ENCODE measurements at regions not wholly inside any gene's neighbourhood (a gene's known extent, or its start where the extent isn't known, plus 50 kb on each side); places are given as distances from the start of the nearest gene placed in this dataset.

DNA sequence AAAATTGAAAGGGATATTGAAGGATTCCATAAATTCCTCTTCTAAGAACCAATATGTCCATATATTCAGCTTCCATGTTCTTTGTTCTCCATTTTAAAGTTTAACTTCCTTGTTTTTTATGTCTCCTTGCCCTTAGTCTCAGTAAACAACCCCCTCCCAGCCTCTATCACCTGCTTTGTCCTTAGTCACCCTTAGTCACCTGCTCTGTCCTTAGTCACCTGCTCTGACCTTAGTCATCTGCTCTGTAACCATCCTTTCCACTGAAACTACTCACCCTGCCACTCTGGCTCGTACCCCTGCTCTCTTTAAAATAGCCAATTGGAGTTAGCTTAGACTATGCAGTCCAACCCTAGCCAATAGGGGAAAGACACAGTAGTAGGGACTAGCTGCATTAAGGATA, 136.2 kb upstream of the TMEM106B start:
- DNase-seq (no peak), ATAC-seq (no peak)
- H3K27ac ChIP-seq = no peak overlapping the region
- WGBS, 4 donors = 52 to 64% (median 57%) methylated on average over 1 of the region's 1 CpG
- TF ChIP-seq POLR2A (IDR thresholded peaks at IDR 0.05) = no peak
- TF ChIP-seq, protein P1, sequence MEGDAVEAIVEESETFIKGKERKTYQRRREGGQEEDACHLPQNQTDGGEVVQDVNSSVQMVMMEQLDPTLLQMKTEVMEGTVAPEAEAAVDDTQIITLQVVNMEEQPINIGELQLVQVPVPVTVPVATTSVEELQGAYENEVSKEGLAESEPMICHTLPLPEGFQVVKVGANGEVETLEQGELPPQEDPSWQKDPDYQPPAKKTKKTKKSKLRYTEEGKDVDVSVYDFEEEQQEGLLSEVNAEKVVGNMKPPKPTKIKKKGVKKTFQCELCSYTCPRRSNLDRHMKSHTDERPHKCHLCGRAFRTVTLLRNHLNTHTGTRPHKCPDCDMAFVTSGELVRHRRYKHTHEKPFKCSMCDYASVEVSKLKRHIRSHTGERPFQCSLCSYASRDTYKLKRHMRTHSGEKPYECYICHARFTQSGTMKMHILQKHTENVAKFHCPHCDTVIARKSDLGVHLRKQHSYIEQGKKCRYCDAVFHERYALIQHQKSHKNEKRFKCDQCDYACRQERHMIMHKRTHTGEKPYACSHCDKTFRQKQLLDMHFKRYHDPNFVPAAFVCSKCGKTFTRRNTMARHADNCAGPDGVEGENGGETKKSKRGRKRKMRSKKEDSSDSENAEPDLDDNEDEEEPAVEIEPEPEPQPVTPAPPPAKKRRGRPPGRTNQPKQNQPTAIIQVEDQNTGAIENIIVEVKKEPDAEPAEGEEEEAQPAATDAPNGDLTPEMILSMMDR (IDR thresholded peaks at IDR 0.05) = no peak
- H3K9me3 ChIP-seq = peaks cover 0 to 18% (median 5%) of the 10 kb centered on the region in 12 donors
- H3K36me3 ChIP-seq = no peaks in the 10 kb centered on the region
- intact Hi-C loops (cut with DNase I) = loop anchor here in 1 of 10 donors (5.0 kb wide), 1 partner anchor 247 kb away; no protein-coding TSS in a partner anchor
- no peaks in the 10 kb centered on the region for H3K27me3 ChIP-seq
- H3K4me1 ChIP-seq = no peaks in the 10 kb centered on the region
- no peak overlapping the region for H3K4me3 ChIP-seq

DNA sequence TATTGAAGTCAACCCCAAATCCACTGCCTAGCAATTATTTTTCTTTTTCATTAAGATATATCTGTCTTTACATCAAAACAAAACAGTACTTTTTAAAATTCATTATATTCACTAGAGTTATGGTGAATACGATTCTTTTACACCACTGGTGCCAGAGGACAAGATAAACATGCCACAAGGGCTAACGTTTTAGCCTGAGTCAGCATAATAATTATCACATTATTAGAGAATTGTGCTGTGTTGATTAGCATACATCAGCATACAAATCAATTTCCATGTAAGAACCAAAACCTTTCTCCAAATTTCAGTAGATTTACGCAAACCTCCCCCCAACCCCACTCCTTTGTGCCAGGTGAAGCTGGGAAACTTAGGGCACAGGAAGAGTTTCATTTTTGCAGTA, 131.1 kb upstream of the TMEM106B start:
- Histone ChIP-seq H3K36me3 (no peaks in the 10 kb centered on the region), H3K27ac (no peak overlapping the region), H3K4me3 (no peak overlapping the region), H3K27me3 (no peaks in the 10 kb centered on the region), H3K4me1 (no peaks in the 10 kb centered on the region), H3K9me3 (peaks cover 0 to 11% (median 4%) of the 10 kb centered on the region in 12 donors)
- 52 to 60% (median 59%) methylated on average over 3 of the region's 3 CpGs for WGBS, 4 donors
- TF ChIP-seq POLR2A (IDR thresholded peaks at IDR 0.05) = no peak
- TF ChIP-seq, protein P1 (IDR thresholded peaks at IDR 0.05) = no peak
- DNase-seq (no peak), ATAC-seq (no peak)
- intact Hi-C loops (cut with DNase I) = no loop called here

DNA sequence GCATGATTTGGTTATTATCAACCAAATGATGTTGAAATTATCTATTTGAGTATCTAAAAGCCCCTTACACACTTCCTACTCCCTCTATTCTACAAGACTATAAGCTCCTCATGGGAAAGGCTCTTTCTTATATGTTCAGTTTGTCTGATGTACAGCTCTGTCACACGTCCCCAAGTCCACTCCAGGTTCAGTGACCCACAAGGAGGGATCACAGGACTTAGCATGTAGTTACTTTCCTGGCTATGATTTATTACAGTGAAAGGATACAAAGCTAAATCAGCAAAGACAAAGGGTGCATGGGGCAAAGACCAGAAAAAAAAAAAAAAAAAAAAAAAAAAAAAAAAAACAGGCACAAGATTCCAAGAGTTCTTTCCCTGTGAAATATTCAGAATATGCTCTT, 125.6 kb upstream of the TMEM106B start:
- Histone ChIP-seq H3K9me3 (peaks cover 0 to 7% (median 0%) of the 10 kb centered on the region in 12 donors), H3K36me3 (no peaks in the 10 kb centered on the region), H3K27ac (no peak overlapping the region), H3K27me3 (no peaks in the 10 kb centered on the region), H3K4me1 (no peaks in the 10 kb centered on the region), H3K4me3 (no peak overlapping the region)
- WGBS, 4 donors = 48 to 67% (median 53%) methylated on average over 1 of the region's 1 CpG
- ATAC-seq (no peak), DNase-seq (no peak)
- TF ChIP-seq, protein P1 (IDR thresholded peaks at IDR 0.05) = no peak
- no peak for TF ChIP-seq POLR2A (IDR thresholded peaks at IDR 0.05)
- intact Hi-C loops (cut with DNase I) = no loop called here

DNA sequence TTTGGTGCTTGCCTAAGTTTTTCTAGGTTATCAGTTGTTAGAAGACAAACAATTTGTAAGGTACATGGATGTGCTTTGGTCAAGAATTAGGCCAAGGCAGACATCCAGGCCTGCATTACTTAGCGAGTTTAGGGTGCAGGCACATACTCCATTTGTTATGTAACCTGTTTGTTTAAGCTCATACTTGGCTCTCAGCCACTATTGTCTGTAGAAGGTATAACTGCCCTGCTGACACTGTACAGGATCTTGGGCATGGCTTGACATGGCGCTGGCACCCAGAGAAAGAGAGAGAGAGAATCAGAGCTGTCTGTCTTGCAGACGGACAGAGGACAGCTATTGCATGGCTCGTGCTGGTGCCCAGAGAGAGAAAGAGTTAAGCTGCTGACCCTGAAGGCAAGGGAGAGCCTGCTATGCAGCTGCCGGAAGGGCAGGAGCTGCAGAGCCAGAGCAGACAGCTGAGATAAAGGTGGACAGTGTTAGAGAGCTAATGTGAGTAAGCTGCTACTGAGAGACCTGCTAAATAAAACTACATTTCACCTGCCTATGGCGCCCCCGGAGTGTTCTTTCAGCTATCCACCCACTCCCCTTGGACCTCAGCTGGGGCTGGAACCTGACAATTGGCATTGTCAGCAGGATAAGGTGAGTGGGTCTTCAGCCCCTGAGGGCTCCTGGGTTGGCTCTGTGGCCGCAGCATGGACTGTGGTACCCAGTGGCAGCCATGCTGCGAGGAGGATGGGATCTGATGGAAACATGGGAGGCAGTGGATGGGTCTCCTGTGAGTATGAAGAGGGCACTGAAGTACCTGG, 120.9 kb upstream of the TMEM106B start:
- ATAC-seq = no peak
- intact Hi-C loops (cut with DNase I) = no loop called here
- no peak overlapping the region for H3K27ac ChIP-seq
- H3K4me3 ChIP-seq = no peak overlapping the region
- H3K27me3 ChIP-seq = no peaks in the 10 kb centered on the region
- H3K9me3 ChIP-seq = peaks cover 0 to 7% (median 0%) of the 10 kb centered on the region in 12 donors
- DNase-seq = no peak
- TF ChIP-seq, protein P1 (IDR thresholded peaks at IDR 0.05) = no peak
- TF ChIP-seq POLR2A (IDR thresholded peaks at IDR 0.05) = no peak
- WGBS, 4 donors = 44 to 57% (median 54%) methylated on average over 8 to 9 of the region's 9 CpGs
- no peaks in the 10 kb centered on the region for H3K4me1 ChIP-seq
- no peaks in the 10 kb centered on the region for H3K36me3 ChIP-seq

Measured in heart left ventricle (tissue), 16 donors.